IPS-15b (cell line): ENCODE measurements at regions not wholly inside any gene's neighbourhood (a gene's known extent, or its start where the extent isn't known, plus 50 kb on each side); places are given as distances from the start of the nearest gene placed in this dataset.

Source experiments
- H3K27me3 ChIP-seq: one replicate; pipeline ENCODE4 v1.6.1; 2013; ENCODE audit warnings: low read length; ENCODE audit not compliant: control insufficient read depth, insufficient read depth
- H3K36me3 ChIP-seq: one replicate; pipeline ENCODE4 v1.6.1; 2013; ENCODE audit warnings: low read length; ENCODE audit not compliant: control insufficient read depth, insufficient read depth
- H3K4me1 ChIP-seq: one replicate; pipeline ENCODE4 v1.6.1; 2013; ENCODE audit warnings: mild to moderate bottlenecking, low read length; ENCODE audit not compliant: control insufficient read depth, insufficient read depth
- H3K4me3 ChIP-seq: one replicate; pipeline ENCODE4 v1.5.1; 2013; ENCODE audit warnings: low read depth, low read length
- H3K9ac ChIP-seq: one replicate; pipeline ENCODE4 v1.6.1; 2013; ENCODE audit warnings: low read depth, mild to moderate bottlenecking, low read length
- H3K9me3 ChIP-seq: one replicate; pipeline ENCODE4 v1.6.1; 2013; ENCODE audit warnings: mild to moderate bottlenecking, low read length; ENCODE audit not compliant: control insufficient read depth, insufficient read depth

DNA sequence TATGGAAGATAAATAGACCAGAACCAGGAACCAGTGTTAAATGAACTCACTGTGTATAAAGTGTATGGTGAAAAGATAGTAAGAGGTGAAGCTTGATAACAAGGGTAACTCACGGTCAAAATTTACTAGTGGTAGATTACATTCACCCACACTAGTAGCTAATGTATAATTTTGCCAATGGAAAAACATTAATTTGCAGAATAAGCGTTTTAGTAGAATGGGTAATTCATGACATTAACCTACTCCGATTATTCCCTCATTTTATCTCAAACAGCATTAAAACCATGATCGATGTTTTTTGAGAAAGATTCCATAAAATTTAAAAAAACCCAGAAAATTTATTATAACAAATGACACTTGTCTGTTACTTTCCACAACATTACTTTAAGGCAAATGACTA, 57.7 kb upstream of the PPP1R3A start:
- no peaks in the 10 kb centered on the region for H3K9me3 ChIP-seq
- no peak overlapping the region for H3K9ac ChIP-seq
- H3K36me3 ChIP-seq = no peaks in the 10 kb centered on the region
- H3K27me3 ChIP-seq = no peaks in the 10 kb centered on the region
- no peaks in the 10 kb centered on the region for H3K4me1 ChIP-seq
- H3K4me3 ChIP-seq = no peak overlapping the region

DNA sequence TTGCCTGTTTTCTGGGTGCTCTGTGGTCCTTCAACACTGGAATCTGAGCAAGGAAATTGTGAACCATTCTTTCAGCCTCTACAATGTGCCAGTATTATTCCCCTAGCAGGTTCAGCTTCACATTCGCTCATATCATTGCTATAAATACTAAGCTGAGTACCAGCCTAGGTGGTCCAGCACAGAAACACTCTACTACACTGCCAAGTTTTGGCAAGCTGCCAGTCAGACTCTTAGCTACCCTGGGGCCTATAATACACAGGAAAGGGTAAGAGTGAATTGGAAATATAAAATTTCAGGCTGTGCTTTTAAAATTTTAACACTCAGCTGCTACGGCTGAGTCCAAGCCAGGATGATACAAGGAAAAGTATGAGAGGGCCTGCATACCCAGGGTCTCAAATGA, 49.9 kb upstream of the PPP1R3A start:
- no peaks in the 10 kb centered on the region for H3K4me1 ChIP-seq
- no peak overlapping the region for H3K4me3 ChIP-seq
- no peaks in the 10 kb centered on the region for H3K27me3 ChIP-seq
- H3K36me3 ChIP-seq = no peaks in the 10 kb centered on the region
- H3K9me3 ChIP-seq = no peaks in the 10 kb centered on the region
- H3K9ac ChIP-seq = no peak overlapping the region
